Keratinocyte (primary cell): ENCODE measurements at regions not wholly inside any gene's neighbourhood (a gene's known extent, or its start where the extent isn't known, plus 50 kb on each side); places are given as distances from the start of the nearest gene placed in this dataset.

Source experiments
- EZH2 ChIP-seq: IDR thresholded peaks from one replicate; pipeline ENCODE4 v1.6.1; 2012; ENCODE audit warnings: inconsistent platforms, mild to moderate bottlenecking, low read length, moderate library complexity
- TF ChIP-seq, protein P1 (sequence below), 3 experiments: IDR thresholded peaks in 1 of 3; conservative IDR thresholded peaks in 1 of 3; optimal IDR thresholded peaks in 1 of 3; 2 replicates in 2 of 3; 3 replicates in 1 of 3; pipeline versions ENCODE3 to v1.5.1; 2011; ENCODE audit warnings: low read length in 3 of 3, mild to moderate bottlenecking in 3 of 3, moderate library complexity in 2 of 3, control low read depth in 1 of 3, inconsistent platforms in 1 of 3; ENCODE audit not compliant: insufficient read depth in 2 of 3; ENCODE audit errors: extremely low read depth in 1 of 3

DNA sequence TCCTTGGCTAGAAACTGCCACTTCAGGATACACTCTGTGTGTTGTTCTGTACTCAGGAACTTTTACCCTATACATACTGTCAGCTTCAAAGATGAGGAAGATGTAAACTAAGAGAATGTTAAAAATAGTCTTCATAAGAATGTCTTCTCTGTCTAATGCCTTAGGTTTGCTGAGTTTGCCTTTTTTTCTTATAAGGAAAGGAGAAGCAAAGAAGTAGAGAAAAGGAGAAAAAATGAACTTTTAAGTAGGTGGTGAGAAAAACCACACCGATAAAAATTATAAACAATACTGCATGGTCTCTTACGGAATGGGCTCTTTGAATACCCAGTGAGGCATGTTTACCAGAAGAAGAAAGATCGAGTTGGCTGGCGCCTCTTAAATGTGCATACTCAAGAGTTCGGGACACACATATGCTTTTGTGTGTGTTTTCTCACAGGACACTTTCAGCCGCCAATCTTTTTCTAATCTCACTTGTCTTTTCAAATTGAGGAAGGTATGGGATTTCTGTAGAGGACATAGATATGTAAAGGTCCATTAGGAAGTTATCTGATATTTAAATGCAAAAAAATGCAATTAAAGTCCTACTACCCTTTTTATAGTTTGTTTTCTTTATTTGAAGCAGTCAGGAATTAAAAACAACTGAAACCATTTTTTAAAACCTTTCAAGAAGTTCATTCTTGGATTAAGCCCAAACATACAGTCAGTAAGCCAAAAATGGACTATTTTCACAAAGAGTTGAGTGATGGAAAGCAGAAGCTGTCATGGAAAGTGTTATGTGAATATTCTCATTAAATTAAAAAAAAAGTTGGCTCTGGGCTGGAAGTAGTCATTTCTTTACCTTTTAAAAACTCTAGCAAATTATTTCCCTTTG is 100.6 kb upstream of the MDFIC start:
- TF ChIP-seq EZH2, result no peak
- TF ChIP-seq, protein P1, sequence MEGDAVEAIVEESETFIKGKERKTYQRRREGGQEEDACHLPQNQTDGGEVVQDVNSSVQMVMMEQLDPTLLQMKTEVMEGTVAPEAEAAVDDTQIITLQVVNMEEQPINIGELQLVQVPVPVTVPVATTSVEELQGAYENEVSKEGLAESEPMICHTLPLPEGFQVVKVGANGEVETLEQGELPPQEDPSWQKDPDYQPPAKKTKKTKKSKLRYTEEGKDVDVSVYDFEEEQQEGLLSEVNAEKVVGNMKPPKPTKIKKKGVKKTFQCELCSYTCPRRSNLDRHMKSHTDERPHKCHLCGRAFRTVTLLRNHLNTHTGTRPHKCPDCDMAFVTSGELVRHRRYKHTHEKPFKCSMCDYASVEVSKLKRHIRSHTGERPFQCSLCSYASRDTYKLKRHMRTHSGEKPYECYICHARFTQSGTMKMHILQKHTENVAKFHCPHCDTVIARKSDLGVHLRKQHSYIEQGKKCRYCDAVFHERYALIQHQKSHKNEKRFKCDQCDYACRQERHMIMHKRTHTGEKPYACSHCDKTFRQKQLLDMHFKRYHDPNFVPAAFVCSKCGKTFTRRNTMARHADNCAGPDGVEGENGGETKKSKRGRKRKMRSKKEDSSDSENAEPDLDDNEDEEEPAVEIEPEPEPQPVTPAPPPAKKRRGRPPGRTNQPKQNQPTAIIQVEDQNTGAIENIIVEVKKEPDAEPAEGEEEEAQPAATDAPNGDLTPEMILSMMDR (optimal IDR thresholded peaks at IDR 0.05 in 1 of 3, IDR thresholded peaks at IDR 0.05 in 1 of 3, conservative IDR thresholded peaks at IDR 0.05 in 1 of 3; ENCODE audit: extremely low read depth in 1 of 3, insufficient read depth in 2 of 3, low read length in 3 of 3), result no peak
